ENCODE measurements at regions not wholly inside any gene's neighbourhood (a gene's known extent, or its start where the extent isn't known, plus 50 kb on each side); places are given as distances from the start of the nearest gene placed in this dataset.

- DNase-seq (ENCODE audit: low read depth, low spot score): no peak
These were observed 861.8 kb downstream of the BCL11A start for GRCh38 chr2:59691518-59692190.

- no peak for DNase-seq (ENCODE audit: low read depth, low spot score)
These were observed 862.6 kb downstream of the BCL11A start for GRCh38 chr2:59690849-59691248.

- no peak for DNase-seq (ENCODE audit: low read depth, low spot score)
These were observed 868.7 kb downstream of the BCL11A start for GRCh38 chr2:59684771-59685166.

GRCh38 chr2:59684116-59684770 lies 869.2 kb downstream of the BCL11A start:
- DNase-seq (ENCODE audit: low read depth, low spot score): no peak

GRCh38 chr2:59680863-59681262 lies 872.6 kb downstream of the BCL11A start:
- DNase-seq (ENCODE audit: low read depth, low spot score): no peak

- DNase-seq (ENCODE audit: low read depth, low spot score): no peak
These were observed 876.3 kb downstream of the BCL11A start for GRCh38 chr2:59677158-59677557.

- DNase-seq (ENCODE audit: low read depth, low spot score): no peak
These were observed 879.4 kb downstream of the BCL11A start for GRCh38 chr2:59674100-59674499.

GRCh38 chr2:59665021-59665420 lies 888.4 kb downstream of the BCL11A start:
- no peak for DNase-seq (ENCODE audit: low read depth, low spot score)

GRCh38 chr2:59662127-59662861 lies 891.2 kb downstream of the BCL11A start:
- no peak for DNase-seq (ENCODE audit: low read depth, low spot score)

- DNase-seq (ENCODE audit: low read depth, low spot score): no peak
These were observed 893.2 kb downstream of the BCL11A start for GRCh38 chr2:59660262-59660661.

GRCh38 chr2:59658906-59659635 lies 894.4 kb downstream of the BCL11A start:
- DNase-seq (ENCODE audit: low read depth, low spot score): no peak

GRCh38 chr2:59655809-59656208 lies 897.6 kb downstream of the BCL11A start:
- no peak for DNase-seq (ENCODE audit: low read depth, low spot score)

GRCh38 chr2:59654710-59655109 lies 898.7 kb downstream of the BCL11A start:
- DNase-seq (ENCODE audit: low read depth, low spot score): no peak

GRCh38 chr2:59653164-59653563 lies 900.3 kb downstream of the BCL11A start:
- DNase-seq (ENCODE audit: low read depth, low spot score): no peak

GRCh38 chr2:59630789-59631188 lies 922.7 kb downstream of the BCL11A start:
- no peak for DNase-seq (ENCODE audit: low read depth, low spot score)

- DNase-seq (ENCODE audit: low read depth, low spot score): no peak
These were observed 925.9 kb downstream of the BCL11A start for GRCh38 chr2:59627599-59627998.

- DNase-seq (ENCODE audit: low read depth, low spot score): no peak
These were observed 930.7 kb downstream of the BCL11A start for GRCh38 chr2:59622599-59623308.

- no peak for DNase-seq (ENCODE audit: low read depth, low spot score)
These were observed 949.3 kb downstream of the BCL11A start for GRCh38 chr2:59604123-59604522.

GRCh38 chr2:59594671-59595222 lies 958.7 kb downstream of the BCL11A start:
- no peak for DNase-seq (ENCODE audit: low read depth, low spot score)

GRCh38 chr2:59590798-59591197 lies 962.7 kb downstream of the BCL11A start:
- DNase-seq (ENCODE audit: low read depth, low spot score): no peak

GRCh38 chr2:59589881-59590280 lies 963.6 kb downstream of the BCL11A start:
- DNase-seq (ENCODE audit: low read depth, low spot score): no peak

Data from iPS DF 19.7 (cell line).